ENCODE measurements at regions not wholly inside any gene's neighbourhood (a gene's known extent, or its start where the extent isn't known, plus 50 kb on each side); places are given as distances from the start of the nearest gene placed in this dataset.

GRCh38 chr4:57985161-57985560 lies 875.0 kb upstream of the IGFBP7 start:
- Mint-ChIP-seq H3K27me3 (no peaks in the 10 kb centered on the region), H3K27ac (no peak overlapping the region), H3K4me3 (no peak overlapping the region), H3K36me3 (ENCODE audit: low read depth) (no peaks in the 10 kb centered on the region), H3K4me1 (ENCODE audit: low read depth) (no peaks in the 10 kb centered on the region), H3K9me3 (peaks cover 2% of the 10 kb centered on the region)
- H3K36me3 ChIP-seq (ENCODE audit: insufficient read depth, low read length) = no peaks in the 10 kb centered on the region
- no peaks in the 10 kb centered on the region for H3K4me1 ChIP-seq (ENCODE audit: insufficient read depth, low read length)
- CTCF ChIA-PET = no interaction called here
- no peak overlapping the region for H3K27ac ChIP-seq (ENCODE audit: low read depth in 1 of 2, low read length in 2 of 2)
- no peak for ATAC-seq (ENCODE audit: poor library complexity)
- intact Hi-C loops (cut with DNase I, micrococcal nuclease) = no loop called here
- H3K9me3 ChIP-seq (ENCODE audit: control insufficient read depth in 1 of 2, insufficient read depth in 1 of 2, low read length in 2 of 2) = peaks cover 0 to 4% of the 10 kb centered on the region in 2 experiments
- no peaks in the 10 kb centered on the region for H3K27me3 ChIP-seq (ENCODE audit: control insufficient read depth in 1 of 2, insufficient read depth in 2 of 2, low read length in 2 of 2)
- TF ChIP-seq CTCF (IDR thresholded peaks at IDR 0.05) = no peak
- H3K4me3 ChIP-seq (ENCODE audit: low read length) = no peak overlapping the region
- DNase-seq = no peak
- POLR2A ChIA-PET = no interaction called here

DNA sequence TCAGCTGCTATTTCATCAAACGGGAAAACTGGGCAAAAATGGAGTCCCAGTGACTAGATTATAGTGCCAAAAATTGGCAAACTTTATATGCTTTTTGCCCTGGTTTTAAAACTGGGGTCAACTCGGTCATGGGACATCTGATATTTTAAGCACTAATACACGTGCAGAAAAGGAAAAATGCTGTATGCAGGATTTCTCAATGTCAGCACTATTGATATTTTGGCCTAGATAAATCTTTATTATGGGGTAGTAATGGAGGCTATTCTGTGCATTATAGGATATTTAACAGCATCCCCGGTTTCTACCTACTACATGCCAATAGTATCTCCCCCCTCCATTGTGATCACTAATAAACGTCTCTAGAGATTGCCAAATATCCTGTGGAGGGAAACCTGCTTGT lies 870.9 kb upstream of the IGFBP7 start:
- H3K4me3 ChIP-seq (ENCODE audit: low read length) = no peak overlapping the region
- no peaks in the 10 kb centered on the region for H3K27me3 ChIP-seq (ENCODE audit: control insufficient read depth in 1 of 2, insufficient read depth in 2 of 2, low read length in 2 of 2)
- H3K4me1 ChIP-seq (ENCODE audit: insufficient read depth, low read length) = no peaks in the 10 kb centered on the region
- intact Hi-C loops (cut with DNase I, micrococcal nuclease) = no loop called here
- Mint-ChIP-seq H3K36me3 (ENCODE audit: low read depth) (no peaks in the 10 kb centered on the region), H3K27ac (no peak overlapping the region), H3K27me3 (no peaks in the 10 kb centered on the region), H3K4me1 (ENCODE audit: low read depth) (no peaks in the 10 kb centered on the region), H3K4me3 (no peak overlapping the region), H3K9me3 (peaks cover 4% of the 10 kb centered on the region)
- CTCF ChIA-PET = no interaction called here
- no peak overlapping the region for H3K27ac ChIP-seq (ENCODE audit: low read depth in 1 of 2, low read length in 2 of 2)
- no peak for TF ChIP-seq CTCF (IDR thresholded peaks at IDR 0.05)
- H3K9me3 ChIP-seq (ENCODE audit: control insufficient read depth in 1 of 2, insufficient read depth in 1 of 2, low read length in 2 of 2) = no peaks in the 10 kb centered on the region
- POLR2A ChIA-PET = no interaction called here
- H3K36me3 ChIP-seq (ENCODE audit: insufficient read depth, low read length) = no peaks in the 10 kb centered on the region
- DNase-seq (no peak), ATAC-seq (ENCODE audit: poor library complexity) (no peak)

- no peaks in the 10 kb centered on the region for H3K27me3 Mint-ChIP-seq
- ATAC-seq (ENCODE audit: poor library complexity) (no peak), DNase-seq (no peak)
- Histone ChIP-seq H3K27me3 (ENCODE audit: control insufficient read depth in 1 of 2, insufficient read depth in 2 of 2, low read length in 2 of 2) (no peaks in the 10 kb centered on the region), H3K36me3 (ENCODE audit: insufficient read depth, low read length) (no peaks in the 10 kb centered on the region), H3K9me3 (ENCODE audit: control insufficient read depth in 1 of 2, insufficient read depth in 1 of 2, low read length in 2 of 2) (peaks cover 0 to 6% of the 10 kb centered on the region in 2 experiments), H3K4me3 (ENCODE audit: low read length) (no peak overlapping the region), H3K4me1 (ENCODE audit: insufficient read depth, low read length) (no peaks in the 10 kb centered on the region), H3K27ac (ENCODE audit: low read depth in 1 of 2, low read length in 2 of 2) (no peak overlapping the region)
- no peaks in the 10 kb centered on the region for H3K36me3 Mint-ChIP-seq (ENCODE audit: low read depth)
- POLR2A ChIA-PET = no interaction called here
- no peak overlapping the region for H3K4me3 Mint-ChIP-seq
- peaks cover 3% of the 10 kb centered on the region for H3K9me3 Mint-ChIP-seq
- TF ChIP-seq CTCF (IDR thresholded peaks at IDR 0.05) = no peak
- no peak overlapping the region for H3K27ac Mint-ChIP-seq
- CTCF ChIA-PET = no interaction called here
- H3K4me1 Mint-ChIP-seq (ENCODE audit: low read depth) = no peaks in the 10 kb centered on the region
- intact Hi-C loops (cut with DNase I, micrococcal nuclease) = no loop called here
Measured at GRCh38 chr4:57974821-57975220, 864.6 kb upstream of the IGFBP7 start.

Measured in CD4-positive, alpha-beta T cell (primary cell).